B cell (primary cell): ENCODE measurements at regions not wholly inside any gene's neighbourhood (a gene's known extent, or its start where the extent isn't known, plus 50 kb on each side); places are given as distances from the start of the nearest gene placed in this dataset.

Source experiments
- EZH2 ChIP-seq: IDR thresholded peaks from 2 replicates; pipeline ENCODE4 v1.6.1; 2012; ENCODE audit warnings: borderline replicate concordance, low read depth, mild to moderate bottlenecking, moderate library complexity, low read length; ENCODE audit not compliant: insufficient read depth, poor library complexity, severe bottlenecking
- TF ChIP-seq, protein P1 (sequence below): fragments of 200-600 bp; IDR thresholded peaks from one replicate; pipeline ENCODE4 v1.8.0; 2022; ENCODE audit warnings: antibody characterized with exemption, mild to moderate bottlenecking

GRCh38 chr2:236960531-236960930, 125.2 kb upstream of the COPS8 start:
- TF ChIP-seq, protein P1, sequence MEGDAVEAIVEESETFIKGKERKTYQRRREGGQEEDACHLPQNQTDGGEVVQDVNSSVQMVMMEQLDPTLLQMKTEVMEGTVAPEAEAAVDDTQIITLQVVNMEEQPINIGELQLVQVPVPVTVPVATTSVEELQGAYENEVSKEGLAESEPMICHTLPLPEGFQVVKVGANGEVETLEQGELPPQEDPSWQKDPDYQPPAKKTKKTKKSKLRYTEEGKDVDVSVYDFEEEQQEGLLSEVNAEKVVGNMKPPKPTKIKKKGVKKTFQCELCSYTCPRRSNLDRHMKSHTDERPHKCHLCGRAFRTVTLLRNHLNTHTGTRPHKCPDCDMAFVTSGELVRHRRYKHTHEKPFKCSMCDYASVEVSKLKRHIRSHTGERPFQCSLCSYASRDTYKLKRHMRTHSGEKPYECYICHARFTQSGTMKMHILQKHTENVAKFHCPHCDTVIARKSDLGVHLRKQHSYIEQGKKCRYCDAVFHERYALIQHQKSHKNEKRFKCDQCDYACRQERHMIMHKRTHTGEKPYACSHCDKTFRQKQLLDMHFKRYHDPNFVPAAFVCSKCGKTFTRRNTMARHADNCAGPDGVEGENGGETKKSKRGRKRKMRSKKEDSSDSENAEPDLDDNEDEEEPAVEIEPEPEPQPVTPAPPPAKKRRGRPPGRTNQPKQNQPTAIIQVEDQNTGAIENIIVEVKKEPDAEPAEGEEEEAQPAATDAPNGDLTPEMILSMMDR, result no peak
- no peak for TF ChIP-seq EZH2
